CD4-positive, alpha-beta T cell (primary cell): ENCODE measurements at regions not wholly inside any gene's neighbourhood (a gene's known extent, or its start where the extent isn't known, plus 50 kb on each side); places are given as distances from the start of the nearest gene placed in this dataset.

Source experiments
- ATAC-seq: fragments of 200-7000 bp; cut with Tn5 transposase; one replicate; pipeline ENCODE4 v1.10.0; 2022; ENCODE audit warnings: mild to moderate bottlenecking; ENCODE audit not compliant: poor library complexity
- CTCF ChIA-PET: fragments of 350-600 bp; sonication (Branson Sonifier 250); formaldehyde crosslinking; loops from one replicate; lab custom pipeline; 2021; ENCODE audit warnings: antibody characterized with exemption, inconsistent platforms; lab: Charles Lee
- POLR2A ChIA-PET: fragments of 350-600 bp; sonication (Branson Sonifier 250); formaldehyde crosslinking; loops from one replicate; lab custom pipeline; 2021; ENCODE audit warnings: antibody characterized with exemption, inconsistent platforms; lab: Charles Lee
- DNase-seq, 14 experiments: peaks; one replicate each; pipeline ENCODE4 v3.0.0-alpha.2; 2013 to 2020; ENCODE audit warnings: mixed read lengths in 2 of 14
- H3K27ac ChIP-seq, 2 donors: one replicate each; pipeline versions ENCODE4 v1.5.1 to v1.7.0; 2013; ENCODE audit warnings: low read length in 2 of 2, low read depth in 1 of 2, mild to moderate bottlenecking in 1 of 2
- H3K27me3 ChIP-seq, 2 experiments: 1 replicate in 1 of 2; 2 replicates in 1 of 2; pipeline versions ENCODE4 v1.6.1 to v1.7.0; 2013; ENCODE audit warnings: low read length in 2 of 2, control low read depth in 1 of 2, mild to moderate bottlenecking in 1 of 2, moderate library complexity in 1 of 2; ENCODE audit not compliant: insufficient read depth in 2 of 2, control insufficient read depth in 1 of 2
- H3K36me3 ChIP-seq: one replicate; pipeline ENCODE4 v1.6.1; 2013; ENCODE audit warnings: low read length, control low read depth; ENCODE audit not compliant: insufficient read depth
- H3K4me1 ChIP-seq: one replicate; pipeline ENCODE4 v1.6.1; 2013; ENCODE audit warnings: low read length, control low read depth; ENCODE audit not compliant: insufficient read depth
- H3K4me3 ChIP-seq: one replicate; pipeline ENCODE4 v1.5.1; 2013; ENCODE audit warnings: mild to moderate bottlenecking, low read length, moderate library complexity
- H3K9me3 ChIP-seq, 2 experiments: 1 replicate in 1 of 2; 2 replicates in 1 of 2; pipeline versions ENCODE4 v1.6.1 to v1.7.0; 2013; ENCODE audit warnings: low read length in 2 of 2, mild to moderate bottlenecking in 2 of 2, control low read depth in 1 of 2, moderate library complexity in 1 of 2; ENCODE audit not compliant: control insufficient read depth in 1 of 2, insufficient read depth in 1 of 2
- H3K27ac Mint-ChIP-seq: one replicate; pipeline ENCODE4 v1.8.0; 2020; ENCODE audit warnings: mixed read lengths
- H3K27me3 Mint-ChIP-seq: one replicate; pipeline ENCODE4 v1.8.0; 2021; ENCODE audit warnings: mixed read lengths
- H3K36me3 Mint-ChIP-seq: one replicate; pipeline ENCODE4 v1.8.0; 2021; ENCODE audit warnings: low read depth, mixed read lengths
- H3K4me1 Mint-ChIP-seq: one replicate; pipeline ENCODE4 v1.8.0; 2021; ENCODE audit warnings: low read depth, mixed read lengths
- H3K4me3 Mint-ChIP-seq: one replicate; pipeline ENCODE4 v1.8.0; 2020; ENCODE audit warnings: mild to moderate bottlenecking, mixed read lengths
- H3K9me3 Mint-ChIP-seq: one replicate; pipeline ENCODE4 v1.8.0; 2020; ENCODE audit warnings: mixed read lengths
- CTCF ChIP-seq: fragments of 200-600 bp; IDR thresholded peaks from one replicate; pipeline ENCODE4 v1.8.0; 2022; ENCODE audit warnings: antibody characterized with exemption, mild to moderate bottlenecking
- intact Hi-C, 2 experiments: fragments of 100-400 bp; cut with DNase I in 1 of 2; cut with micrococcal nuclease in 1 of 2; formaldehyde crosslinking; loops; one replicate each; pipeline versions ENCODE4 v1.15.1 to v1.9.0; 2023 to 2025; cut with DNase I, micrococcal nuclease

DNA sequence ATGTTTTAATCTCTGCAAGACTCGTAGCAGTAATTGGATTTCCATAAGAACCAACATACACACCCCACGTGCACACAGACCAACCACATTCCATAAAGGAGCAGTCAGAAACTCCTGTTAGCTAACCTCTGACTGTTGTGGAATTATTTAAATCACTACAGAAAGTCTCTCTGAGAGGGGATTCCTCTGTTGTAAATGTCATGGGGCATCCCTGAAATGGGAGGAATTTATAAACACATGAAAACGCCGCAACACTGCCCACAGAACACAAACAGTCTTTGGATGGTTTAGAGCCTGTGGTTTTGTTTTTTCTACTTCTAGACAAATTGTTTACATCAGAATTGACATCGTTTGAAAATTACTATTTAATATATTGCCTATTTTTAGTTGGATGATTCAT lies 740.1 kb upstream of the GRM7 start:
- DNase-seq, result no peak
- intact Hi-C loops, result no loop called here

GRCh38 chr3:6124875-6125274 lies 736.0 kb upstream of the GRM7 start:
- TF ChIP-seq CTCF, result no peak
- Mint-ChIP-seq H3K4me3 (no peak overlapping the region), H3K27ac (no peak overlapping the region), H3K36me3 (no peaks in the 10 kb centered on the region), H3K27me3 (no peaks in the 10 kb centered on the region), H3K9me3 (peaks cover 10% of the 10 kb centered on the region), H3K4me1 (no peaks in the 10 kb centered on the region)
- Histone ChIP-seq H3K9me3 (peaks cover 0 to 3% of the 10 kb centered on the region in 2 experiments), H3K27me3 (no peaks in the 10 kb centered on the region), H3K36me3 (no peaks in the 10 kb centered on the region), H3K4me1 (no peaks in the 10 kb centered on the region), H3K27ac (no peak overlapping the region), H3K4me3 (no peak overlapping the region)
- ChIA-PET CTCF (no interaction called here), POLR2A (no interaction called here)
- DNase-seq (no peak), ATAC-seq (no peak)
- intact Hi-C loops, result no loop called here

More for the DNA sequence above, 740.1 kb upstream of the GRM7 start:
- Mint-ChIP-seq H3K9me3 (peaks cover 11% of the 10 kb centered on the region), H3K27me3 (no peaks in the 10 kb centered on the region), H3K36me3 (no peaks in the 10 kb centered on the region), H3K27ac (no peak overlapping the region), H3K4me3 (no peak overlapping the region), H3K4me1 (no peaks in the 10 kb centered on the region)
- Histone ChIP-seq H3K27ac (no peak overlapping the region), H3K9me3 (no peaks in the 10 kb centered on the region), H3K4me1 (no peaks in the 10 kb centered on the region), H3K4me3 (no peak overlapping the region), H3K36me3 (no peaks in the 10 kb centered on the region), H3K27me3 (no peaks in the 10 kb centered on the region)
- POLR2A ChIA-PET, result no interaction called here
- no peak for ATAC-seq
- CTCF ChIA-PET, result no interaction called here
- TF ChIP-seq CTCF, result no peak

GRCh38 chr3:6125520-6125919 lies 735.4 kb upstream of the GRM7 start:
- intact Hi-C loops, result no loop called here
- CTCF ChIA-PET, result no interaction called here
- Mint-ChIP-seq H3K4me1 (no peaks in the 10 kb centered on the region), H3K4me3 (no peak overlapping the region), H3K27ac (no peak overlapping the region), H3K36me3 (no peaks in the 10 kb centered on the region), H3K27me3 (no peaks in the 10 kb centered on the region), H3K9me3 (peaks cover 13% of the 10 kb centered on the region)
- POLR2A ChIA-PET, result no interaction called here
- no peaks in the 10 kb centered on the region for H3K4me1 ChIP-seq
- no peak overlapping the region for H3K4me3 ChIP-seq
- no peak for DNase-seq
- TF ChIP-seq CTCF, result no peak
- no peaks in the 10 kb centered on the region for H3K27me3 ChIP-seq
- peaks cover 0 to 3% of the 10 kb centered on the region in 2 experiments for H3K9me3 ChIP-seq
- no peaks in the 10 kb centered on the region for H3K36me3 ChIP-seq
- H3K27ac ChIP-seq, result no peak overlapping the region
- no peak for ATAC-seq
